ENCODE measurements at regions not wholly inside any gene's neighbourhood (a gene's known extent, or its start where the extent isn't known, plus 50 kb on each side); places are given as distances from the start of the nearest gene placed in this dataset.
A peak's percentile ranks its signal among the peaks of the same experiment; 100 is the strongest.
"Not testable (repeated sequence)": the region's sequence is repeated elsewhere in the genome, so short reads cannot be mapped to it uniquely, and the experiment has no call there.

DNA sequence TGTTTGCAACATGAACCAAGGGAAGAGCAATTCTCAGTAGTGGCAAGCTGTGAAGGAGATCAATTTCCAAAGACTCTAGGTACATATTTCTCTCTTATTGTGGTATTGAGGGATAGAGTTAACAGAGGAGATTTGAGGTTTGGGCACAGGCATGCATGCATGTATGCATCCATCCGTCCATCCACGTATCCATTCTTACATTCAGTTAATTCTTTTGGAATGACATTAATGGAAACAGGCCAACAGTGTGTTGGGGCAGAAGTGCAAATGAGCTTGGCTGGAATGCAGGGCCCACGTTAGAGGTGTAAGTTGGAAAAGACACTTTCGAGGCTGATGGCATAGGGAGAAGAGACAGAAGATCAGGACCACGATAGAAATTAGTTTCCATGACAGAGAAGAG is 216.9 kb upstream of the PELI2 start:
- DNase-seq, result no peak

DNA sequence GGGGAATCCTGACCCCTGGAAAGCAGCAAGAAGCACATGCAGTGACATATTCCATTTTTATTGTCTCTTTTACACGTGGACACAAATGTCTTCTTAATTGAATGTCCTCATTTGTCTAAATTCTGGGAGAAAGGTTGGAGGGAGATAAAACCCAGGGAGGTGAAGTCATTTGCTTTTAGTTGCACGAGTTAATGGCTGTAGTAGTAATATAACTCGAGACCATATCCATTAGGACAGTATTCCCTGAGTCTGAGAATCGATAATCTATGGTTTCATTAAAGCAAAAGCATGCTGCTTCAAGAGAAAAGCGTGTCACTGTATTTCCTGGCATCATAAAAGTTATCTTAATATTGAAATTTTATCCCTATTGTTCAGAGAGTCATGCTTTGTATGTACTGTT is 216.0 kb upstream of the PELI2 start:
- no peak for DNase-seq

DNA sequence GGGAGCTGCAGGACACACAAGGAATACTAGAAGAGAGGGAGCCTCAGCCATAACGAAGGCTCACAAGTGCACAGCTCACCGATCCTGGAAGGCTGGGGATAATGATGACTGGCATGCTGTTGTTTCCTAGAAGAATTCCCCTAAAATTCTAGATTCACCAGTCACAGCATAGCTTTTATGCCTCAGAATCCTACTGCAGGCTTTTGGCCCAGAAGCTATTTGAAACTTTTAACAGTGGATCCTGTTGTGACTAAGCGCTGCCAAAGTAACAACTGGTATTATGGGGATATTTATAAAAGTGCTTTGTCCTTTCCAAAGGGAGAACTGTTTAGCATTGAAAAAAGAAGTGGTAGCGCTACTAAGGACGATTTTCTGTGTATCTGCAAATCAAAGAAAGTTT is 214.1 kb upstream of the PELI2 start:
- no peak for DNase-seq

DNA sequence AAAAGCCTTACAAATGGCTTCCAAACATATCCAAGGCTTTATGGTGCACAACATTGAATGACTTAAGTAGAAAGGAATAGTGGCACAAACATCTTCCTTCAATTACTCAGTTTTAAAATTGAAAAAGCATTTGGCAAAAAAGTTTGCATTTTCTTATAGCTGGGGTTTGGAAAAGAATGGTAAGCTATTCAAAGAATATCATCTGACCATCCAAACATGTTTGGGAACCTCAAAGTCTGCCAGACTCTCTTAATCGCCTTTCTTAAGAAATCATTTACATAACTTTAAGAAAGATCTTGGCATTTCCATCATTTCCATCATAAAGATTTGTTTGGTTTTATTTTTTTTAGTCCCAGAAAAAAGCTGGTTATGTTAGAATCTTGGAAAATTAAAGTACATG is 210.1 kb upstream of the PELI2 start:
- no peak for DNase-seq

DNA sequence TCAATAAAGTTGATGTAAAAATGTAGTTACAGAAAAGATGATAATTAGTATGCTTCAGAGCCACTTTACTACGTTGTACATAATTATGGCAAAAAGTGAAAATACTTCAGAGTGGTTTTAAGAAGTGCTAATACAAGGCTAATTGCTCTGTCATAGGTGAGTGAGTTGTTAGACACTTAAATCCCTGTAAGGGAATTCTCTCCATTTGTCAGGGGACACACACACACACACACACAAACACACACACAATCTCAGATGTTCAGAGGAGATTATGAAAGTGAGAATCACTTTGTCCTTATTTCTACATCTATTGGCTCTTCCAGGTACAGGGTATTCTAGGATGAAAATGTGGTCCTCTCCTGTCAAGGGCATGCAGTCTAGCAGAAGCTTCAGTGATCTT is 208.3 kb upstream of the PELI2 start:
- DNase-seq, result no peak

DNA sequence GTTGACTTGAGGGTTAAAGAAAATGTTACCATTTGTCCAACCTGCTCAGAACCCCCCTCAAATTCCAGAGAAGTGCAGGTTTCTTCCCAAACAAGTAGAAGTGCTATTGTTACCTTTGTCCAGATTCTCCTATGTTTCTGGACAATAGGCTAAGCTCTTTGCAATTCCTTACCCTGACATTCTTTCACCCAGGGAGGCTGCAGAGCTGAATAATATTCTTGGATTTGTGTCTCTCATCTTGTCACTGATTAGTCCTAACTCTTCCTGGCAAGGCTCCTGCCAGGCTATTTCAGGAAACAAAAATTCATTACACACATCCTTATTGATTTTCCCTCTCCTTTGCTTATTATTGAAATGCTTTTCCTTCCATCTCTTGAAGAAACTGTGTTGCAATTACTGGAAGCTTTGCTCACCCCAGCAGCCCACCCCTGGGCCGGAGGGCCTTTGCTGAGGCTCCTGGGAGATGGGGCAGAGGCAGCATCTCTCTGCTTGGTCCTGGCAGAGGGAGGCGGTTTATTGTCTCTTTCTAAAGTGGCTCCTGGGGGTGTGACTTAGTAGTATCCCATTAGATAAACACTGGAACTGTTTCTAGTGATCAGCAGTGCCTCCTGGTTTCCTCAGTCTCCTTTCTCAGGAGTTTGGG is 207.5 kb upstream of the PELI2 start:
- DNase-seq, result no peak

DNA sequence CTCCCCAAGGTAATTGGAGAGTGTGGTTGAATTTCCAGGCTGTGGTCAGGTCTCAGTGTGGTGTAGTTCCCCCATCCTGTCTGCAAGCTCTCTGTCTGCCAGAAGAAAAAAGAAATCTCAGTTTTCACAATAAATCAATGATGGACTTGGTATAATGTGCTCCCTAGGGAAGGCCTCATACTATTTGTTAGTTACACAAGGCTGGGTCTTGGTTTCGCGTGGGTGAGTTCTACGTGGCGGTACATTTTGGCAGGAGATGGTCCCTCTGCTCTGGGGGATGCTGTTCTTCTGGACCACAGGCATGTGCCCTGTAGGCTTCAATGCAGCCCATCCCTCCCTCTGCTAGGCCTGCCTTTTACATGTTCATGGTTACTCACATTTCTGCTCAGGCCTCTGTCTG is 206.4 kb upstream of the PELI2 start:
- no peak for DNase-seq

DNA sequence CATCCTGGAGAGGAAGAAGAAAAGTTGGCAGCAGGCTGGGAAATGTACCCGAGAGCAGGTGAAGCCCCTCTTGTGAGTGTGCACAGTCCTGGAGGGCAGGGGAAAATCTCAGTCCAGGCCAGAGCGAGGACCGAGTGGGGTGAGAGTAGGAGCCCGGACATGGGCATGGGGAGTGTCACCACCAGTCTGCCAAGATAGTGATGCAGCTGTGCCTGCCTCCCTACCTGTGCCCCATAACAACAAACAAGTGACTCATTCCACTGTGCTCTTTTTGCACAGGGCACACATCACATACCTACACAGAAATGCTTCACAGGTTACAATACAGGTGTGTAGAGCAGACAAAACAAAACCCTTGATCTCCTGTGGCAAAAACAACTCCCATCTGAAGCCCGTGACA is 205.9 kb upstream of the PELI2 start:
- no peak for DNase-seq

DNA sequence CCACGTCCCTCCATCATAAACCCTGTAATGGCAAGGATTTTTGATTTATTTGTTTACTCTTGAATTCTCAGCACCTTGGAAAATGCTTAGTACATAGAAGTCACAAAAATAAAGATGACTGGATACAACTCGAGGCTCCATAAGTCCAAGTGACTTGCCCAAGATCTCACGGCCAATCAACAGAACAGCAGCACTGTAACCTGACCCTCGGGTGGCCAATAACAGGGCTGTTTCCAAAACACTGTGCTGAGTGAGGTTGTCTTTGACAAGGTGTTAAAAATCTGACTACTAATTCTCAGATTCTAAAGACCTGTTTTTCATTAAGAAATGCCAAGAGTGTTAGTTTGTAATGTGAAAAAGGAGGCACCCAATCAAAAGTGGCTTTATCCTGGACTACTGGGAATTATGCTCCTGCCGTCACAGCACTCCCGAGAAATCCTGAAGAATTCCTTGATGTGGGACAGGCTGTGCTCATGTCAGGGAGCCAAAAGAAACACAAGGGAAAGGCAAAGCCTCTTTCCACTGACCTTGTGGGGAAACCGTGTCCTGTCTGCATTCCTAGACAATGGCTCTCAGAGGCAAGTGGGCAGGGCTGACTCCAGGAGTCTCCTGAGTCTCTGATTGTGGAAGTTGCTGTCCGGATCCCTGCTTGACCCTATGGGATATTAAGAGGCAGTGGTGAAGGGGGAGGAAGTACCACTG is 204.7 kb upstream of the PELI2 start:
- no peak for DNase-seq

DNA sequence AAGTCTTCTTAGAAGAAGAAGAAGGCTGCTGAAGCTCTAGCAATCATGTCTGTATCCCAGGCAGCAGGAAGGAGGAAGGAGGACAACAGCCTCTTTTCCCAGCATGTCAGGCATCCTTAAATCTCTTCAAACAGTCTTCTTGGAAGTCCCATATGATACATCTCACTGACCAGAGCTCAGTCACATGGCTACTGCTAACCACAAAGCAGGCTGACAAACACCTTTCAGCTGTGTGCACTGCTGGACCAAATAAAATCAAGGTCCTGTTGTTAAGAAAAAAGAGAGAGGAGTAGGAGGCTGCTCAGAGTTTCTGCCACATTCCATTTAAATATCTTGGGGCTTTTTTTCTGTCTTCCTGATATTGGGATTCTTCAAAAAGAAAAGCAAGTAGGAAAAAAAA is 203.4 kb upstream of the PELI2 start:
- DNase-seq, result no peak

DNA sequence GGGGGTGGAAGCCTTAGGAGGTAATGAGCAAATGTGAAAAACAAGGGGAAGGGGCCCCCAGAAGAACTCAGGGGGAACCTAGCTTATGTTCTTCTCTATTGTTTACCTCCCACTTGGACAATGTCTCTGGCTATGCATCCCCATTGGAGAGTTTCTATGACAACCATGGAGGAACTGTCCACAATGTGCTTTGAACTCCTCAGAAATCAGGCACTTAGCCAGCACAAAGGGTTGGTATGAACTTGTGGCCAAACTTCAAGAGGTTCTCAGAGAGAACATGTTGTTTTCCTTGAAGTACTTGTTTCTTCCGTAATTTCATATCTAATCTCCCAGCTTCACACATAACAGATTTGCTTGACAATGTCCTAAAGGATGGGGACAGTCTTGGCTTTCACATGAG is 202.8 kb upstream of the PELI2 start:
- DNase-seq, result no peak

DNA sequence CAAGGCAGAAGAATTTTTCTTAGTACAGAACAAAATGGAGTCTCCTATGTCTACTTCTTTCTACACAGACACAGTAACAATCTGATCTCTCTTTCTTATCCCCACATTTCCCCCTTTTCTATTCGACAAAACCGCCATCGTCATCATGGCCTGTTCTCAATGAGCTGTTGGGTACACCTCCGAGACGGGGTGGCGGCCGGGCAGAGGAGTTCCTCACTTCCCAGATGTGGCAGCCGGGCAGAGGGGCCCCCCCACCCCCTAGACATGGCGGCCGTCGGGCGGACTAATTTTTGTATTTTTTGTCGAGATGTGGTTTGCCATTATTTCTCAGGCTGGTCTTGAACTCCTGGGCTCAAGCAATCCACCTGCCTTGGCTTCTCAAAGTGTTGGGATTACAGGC is 198.4 kb upstream of the PELI2 start:
- DNase-seq, result not testable (repeated sequence)

DNA sequence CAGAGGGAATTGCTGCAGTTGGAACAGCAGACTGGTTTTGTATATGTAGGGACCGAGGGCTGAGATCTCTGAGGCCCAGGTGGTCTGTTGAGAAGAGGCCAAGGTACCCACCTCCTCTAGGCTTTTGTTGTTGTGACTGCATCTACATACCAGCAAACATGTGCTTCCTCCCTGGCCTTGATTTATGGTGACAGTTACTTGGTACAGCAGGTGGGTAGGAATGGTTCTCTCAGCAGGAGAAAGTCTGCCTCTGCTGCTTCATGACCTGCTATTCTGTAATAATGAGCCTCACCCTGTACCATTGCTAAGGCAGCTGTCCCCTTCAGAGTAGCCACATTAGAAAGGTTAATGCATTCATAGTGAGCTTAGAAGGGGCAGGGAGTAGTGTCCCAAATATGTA is 196.7 kb upstream of the PELI2 start:
- DNase-seq, result no peak

DNA sequence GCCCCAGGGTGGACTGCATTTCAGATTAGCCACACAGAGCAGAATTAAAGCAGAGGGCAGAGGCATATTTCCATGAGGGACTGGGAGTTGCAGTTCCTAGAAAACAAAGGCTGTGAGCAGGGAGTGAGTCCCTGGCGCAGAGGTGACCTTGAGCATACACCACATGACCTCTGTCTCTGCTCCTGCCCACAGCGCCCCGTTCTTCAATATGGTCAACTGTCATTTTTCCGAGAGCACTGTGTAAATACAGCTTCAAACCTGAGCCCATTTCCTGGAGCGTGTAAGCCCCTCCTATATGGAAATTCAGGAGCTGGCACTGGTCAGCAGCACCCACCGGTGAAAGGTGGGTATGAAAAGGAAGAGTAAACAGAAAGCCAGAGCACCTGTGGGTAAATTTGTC is 192.2 kb upstream of the PELI2 start:
- no peak for DNase-seq

DNA sequence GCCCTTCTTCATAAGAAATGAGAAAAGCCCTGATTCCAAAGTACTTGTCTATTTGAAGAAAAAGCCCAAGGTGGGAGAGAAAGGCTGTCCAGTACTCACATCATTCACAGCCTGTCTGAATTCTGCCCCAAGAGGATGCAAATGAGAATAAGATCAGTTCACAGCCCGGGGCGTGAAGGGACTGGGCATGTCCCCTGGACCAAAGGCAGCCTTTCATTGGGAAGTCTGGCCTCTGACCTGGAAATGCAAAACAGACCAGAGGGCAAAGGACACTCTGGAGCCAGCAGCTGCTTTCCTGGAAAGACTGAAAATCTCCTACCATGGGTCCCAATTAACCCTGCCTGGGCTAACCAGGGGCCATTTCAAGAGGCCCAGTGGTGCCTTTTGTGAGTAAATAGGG is 191.2 kb upstream of the PELI2 start:
- no peak for DNase-seq

DNA sequence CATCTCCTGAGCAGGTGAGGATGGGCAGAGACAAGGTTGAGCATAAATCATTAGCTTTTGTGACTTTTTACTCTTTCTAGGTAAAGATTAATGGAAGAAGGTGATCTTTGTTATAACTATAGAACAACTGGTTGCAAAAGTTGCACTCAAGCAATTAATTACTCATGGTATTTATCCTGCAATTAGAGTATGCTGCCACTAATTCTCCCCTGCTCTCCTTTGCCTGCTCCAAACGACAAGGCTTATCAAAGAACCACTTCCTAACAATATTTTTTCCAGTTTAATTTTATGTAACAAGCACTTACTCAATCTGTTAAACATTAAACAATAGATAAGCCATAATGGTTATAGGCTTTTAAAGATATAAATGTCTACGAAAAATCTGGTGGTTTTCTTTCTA is 189.9 kb upstream of the PELI2 start:
- no peak for DNase-seq

DNA sequence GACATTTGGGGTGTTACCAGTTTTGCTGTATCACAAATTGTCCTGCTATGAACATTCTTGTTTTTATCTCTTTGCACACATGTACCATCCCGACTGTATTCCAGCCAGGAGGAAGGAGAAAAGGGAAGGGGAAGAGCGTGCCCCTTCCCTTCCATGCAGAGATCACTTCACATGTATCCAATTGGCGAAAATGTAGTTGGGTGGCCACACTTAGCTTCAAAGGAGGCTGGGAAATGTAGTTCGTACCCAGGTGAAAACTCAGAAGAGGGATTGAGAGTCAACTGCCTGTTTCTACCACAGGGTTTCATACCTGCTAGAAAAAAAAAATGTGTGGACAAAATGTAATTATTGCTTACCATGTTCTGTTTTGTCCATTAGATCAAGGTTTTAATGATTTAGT is 189.1 kb upstream of the PELI2 start:
- no peak for DNase-seq

DNA sequence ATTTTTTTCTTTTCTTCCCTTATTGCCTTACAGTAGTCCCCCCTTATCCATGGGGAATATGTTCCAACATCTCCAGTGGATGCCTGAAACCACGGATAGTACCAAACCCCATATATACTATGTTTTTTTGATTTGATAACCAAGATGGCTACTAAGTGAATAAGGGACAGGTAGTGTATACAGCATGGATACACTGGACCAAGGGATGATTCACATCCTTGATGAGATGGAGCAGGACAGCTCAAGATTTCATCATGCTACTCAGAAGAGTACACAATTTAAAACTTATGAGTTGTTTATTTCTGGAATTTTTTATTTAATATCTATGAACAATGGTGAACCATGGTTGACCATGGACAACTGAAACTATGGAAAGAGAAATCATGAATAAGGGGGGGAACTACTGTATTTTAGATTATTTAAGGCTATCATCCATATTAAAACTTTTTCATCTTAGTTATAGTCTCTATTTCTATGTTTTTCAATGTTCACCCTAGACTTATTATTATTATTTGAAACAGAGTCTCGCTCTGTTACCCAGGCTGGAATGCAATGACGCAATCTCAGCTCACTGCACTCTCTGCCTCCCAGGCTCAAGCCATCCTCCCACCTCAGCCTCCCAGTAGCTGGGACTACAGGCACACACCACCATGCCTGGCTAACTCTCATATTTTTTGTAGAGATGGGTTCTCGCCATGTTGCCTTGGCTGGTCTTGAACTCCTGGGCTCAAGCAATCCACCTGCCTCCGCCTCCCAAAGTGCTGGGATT is 188.0 kb upstream of the PELI2 start:
- no peak for DNase-seq

DNA sequence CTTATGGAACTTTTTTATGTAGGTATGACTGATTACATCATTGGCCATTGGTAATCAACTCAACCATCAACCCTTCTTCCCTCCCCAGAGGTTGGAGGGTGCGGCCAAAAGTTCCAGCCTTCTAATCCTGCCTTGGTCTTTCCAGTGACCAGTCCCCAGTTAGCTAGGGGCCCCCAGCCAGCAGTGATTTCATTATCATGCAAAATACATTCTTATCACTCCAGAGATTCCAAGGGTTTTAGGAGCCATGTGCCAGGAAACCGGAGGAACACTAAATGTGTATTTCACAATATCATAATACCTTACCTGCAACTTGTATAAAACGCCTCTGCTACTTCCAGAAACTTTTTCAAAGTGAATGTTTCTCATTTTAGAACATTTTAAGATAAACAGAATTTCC is 181.5 kb upstream of the PELI2 start:
- DNase-seq, result no peak

DNA sequence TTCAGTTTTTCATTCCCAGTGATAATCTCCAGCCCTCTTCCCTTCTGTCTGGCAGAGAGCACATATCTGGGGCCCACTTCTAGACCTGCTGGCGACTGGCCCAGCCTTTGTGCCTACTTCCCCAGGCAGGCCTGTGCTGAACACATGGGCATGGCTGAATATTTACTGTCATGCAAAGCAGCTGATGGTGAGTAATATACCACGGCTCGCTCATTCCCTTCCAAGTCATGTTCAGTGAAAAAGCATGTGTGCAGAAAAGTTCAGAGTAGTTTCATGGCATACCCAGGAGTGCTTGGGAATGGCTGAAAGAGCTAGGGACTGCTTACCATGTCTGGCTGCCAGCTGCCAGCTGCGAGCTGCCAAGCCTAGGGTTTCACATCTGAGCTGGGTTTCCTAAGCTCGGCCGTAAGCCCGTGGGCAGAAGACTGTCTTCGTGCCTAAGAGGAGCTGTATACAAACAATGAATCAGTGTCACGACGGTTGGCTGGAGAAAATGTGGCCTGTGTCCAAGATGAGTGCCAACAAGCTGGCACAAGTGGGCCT is 179.9 kb upstream of the PELI2 start:
- DNase-seq, result no peak

DNA sequence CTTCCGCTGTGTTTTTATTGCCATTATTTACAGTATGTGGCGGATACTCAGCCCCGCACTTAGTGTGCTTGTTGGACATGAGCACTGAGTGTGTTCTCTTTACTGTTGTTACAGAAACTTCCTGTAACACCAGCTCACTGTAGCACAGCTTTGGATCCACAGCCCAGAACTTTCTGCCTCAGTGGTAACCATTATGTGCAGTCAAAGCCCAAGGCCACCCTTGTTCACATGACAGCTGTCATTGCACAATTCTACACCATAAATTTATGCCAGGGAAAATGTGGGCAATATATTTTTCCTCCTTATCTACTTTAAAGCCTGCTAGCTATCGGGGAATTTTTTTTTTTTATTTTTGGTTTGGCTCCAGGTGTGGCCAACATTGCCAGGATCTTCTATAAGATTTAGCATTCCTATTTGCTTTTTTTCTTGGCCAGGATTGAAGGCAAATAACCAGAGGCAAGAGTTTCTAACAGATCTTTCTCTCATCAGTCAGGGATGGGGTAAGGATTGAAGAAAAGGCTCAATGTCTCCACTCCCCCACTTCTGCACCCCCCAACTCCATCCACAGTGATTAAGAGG is 176.0 kb upstream of the PELI2 start:
- DNase-seq, result no peak

DNA sequence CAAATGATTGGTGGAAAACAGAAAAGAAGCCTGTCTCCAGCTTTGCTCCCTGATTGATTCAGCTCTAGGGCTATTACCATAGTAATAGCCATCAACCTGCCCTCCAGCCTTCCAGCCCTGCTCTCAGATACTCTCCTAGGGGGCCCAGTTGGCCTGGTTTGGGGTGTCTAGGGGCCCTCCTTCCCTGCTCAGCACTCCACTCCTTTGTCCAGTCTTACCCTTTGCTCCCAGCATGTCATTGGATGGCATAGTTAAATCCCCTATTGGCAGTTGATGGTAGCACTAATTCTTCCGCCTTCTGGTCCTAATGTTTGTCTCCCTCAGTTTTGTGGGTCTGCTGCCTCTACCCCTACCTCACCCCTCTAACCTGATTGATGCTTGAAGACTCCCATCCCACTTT is 175.4 kb upstream of the PELI2 start:
- DNase-seq, result no peak

DNA sequence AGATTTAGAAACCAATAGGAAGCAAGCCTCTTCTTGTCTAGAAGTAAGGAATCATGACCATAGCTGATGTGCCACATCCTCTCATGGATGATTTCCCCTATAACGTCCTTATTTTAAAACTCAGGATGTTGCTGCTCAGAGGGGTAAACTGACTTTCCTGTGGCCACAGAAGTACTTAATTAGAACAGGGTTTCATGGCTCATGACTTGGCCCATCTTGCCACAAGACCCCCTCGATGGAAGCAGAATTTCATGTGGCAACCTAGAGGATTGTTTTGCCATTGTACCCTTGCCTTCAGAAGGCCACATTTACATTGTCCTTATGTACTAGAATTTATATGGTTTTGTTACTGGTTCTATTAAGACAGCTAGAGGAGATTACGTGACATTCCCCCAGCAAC is 173.5 kb upstream of the PELI2 start:
- no peak for DNase-seq

DNA sequence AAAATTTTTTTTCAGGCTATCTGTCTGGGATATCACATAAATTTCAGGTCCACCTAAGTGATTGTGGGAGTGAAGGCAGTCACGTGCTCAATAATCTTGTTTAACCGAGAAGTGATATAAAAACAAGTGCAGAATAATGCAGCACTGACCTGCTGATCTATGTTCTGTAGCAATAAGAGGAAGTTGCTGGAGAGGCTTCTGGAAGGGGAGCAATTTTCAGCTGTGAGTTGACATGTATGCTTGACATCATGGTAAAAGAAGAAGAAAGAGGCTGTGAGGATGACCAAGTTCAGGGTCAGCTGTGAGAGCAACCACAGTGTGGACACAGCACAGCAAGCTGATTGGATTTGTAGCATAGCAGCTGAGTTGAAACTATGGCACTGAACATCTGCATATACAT is 172.0 kb upstream of the PELI2 start:
- peak; percentile 12 to 29 for DNase-seq

Data from inflammatory macrophage treated with lipopolysaccharide for 1 hour (primary cell).